ENCODE measurements at regions not wholly inside any gene's neighbourhood (a gene's known extent, or its start where the extent isn't known, plus 50 kb on each side); places are given as distances from the start of the nearest gene placed in this dataset.
"Not testable (repeated sequence)": the region's sequence is repeated elsewhere in the genome, so short reads cannot be mapped to it uniquely, and the experiment has no call there.

DNA sequence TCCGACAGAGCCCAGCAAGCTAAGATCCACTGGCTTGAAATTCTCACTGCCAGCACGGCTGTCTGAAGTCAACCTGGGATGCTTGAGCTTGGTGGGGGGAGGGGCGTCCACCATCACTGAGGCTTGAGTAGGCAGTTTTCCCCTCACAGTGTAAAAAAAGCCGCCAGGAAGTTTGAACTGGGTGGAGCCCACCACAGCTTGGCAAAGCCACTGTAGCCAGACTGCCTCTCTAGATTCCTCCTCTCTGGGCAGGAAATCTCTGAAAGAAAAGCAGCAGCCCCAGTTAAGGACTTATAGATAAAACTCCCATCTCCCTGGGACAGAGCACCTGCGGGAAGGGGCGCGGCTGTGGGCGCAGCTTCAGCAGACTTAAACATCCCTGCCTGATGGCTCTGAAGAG is 68.7 kb upstream of the LIPC start:
- not testable (repeated sequence) for DNase-seq

DNA sequence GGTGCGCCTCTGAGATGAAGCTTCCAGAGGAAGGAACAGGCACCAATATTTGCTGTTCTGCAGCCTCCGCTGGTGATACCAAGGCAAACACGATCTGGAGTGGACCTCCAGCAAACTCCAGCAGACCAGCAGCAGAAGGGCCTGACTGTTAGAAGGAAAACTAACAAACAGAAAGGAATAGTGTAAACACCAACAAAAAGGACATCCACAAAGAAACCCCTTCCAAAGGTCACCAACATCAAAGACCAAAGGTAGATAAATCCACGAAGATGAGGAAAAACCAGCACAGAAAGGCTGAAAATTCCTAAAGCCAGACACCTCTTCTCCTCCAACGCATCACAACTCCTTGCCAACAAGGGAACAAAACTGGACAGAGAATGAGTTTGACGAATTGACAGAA is 68.1 kb upstream of the LIPC start:
- DNase-seq: not testable (repeated sequence)

DNA sequence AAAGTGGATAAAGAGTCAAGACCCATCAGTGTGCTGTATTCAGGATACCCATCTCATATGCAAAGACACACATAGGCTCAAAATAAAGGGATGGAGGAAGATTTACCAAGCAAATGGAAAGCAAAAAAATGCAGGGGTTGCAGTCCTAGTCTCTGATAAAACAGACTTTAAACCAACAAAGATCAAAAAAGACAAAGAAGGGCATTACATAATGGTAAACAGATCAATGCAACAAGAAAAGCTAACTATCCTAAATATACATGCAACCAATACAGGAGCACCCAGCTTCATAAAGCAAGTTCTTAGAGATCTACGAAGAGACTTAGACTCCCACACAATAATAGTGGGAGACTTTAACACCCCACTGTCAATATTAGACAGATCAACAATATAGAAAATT is 66.7 kb upstream of the LIPC start:
- not testable (repeated sequence) for DNase-seq

DNA sequence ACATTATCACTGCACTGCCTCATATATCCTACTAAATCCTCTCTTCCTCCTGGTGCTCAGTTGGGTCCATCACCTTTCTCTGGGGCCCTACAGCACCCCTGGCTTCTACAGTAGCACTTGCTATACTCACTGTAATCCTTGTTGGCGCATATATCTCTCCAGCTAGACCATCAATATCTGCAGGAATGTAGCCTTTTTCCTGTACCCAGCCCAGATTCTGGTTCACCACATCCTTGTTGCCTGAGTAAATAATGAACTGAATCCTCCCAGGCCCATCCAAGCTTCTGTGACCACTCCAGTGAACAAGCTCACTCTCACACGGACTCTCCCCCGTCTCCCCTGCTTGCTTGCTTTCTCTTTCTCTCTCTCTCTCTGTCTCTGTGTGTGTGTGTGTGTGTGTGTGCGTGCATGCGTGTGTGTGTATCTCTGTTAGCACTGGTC is 62.5 kb upstream of the LIPC start:
- no peak for DNase-seq

DNA sequence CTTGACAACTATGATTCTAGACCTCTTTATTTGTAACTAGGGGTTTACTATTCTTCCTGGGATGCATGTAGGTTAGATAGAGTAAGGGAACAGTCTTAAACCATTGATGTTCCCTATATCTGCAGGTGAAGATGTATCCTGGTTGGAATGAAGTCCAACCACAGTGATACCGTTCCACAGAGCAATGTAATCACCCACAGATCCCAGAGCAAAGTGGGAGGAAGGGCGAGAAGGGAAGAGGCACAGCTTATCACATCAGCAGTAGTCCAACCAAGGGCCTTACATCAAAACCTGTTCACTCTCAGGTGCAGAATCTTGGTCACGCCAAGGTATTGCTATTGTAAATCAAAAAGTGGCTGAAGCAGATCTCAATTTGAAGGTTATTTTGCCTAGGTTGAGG is 61.8 kb upstream of the LIPC start:
- DNase-seq: no peak

DNA sequence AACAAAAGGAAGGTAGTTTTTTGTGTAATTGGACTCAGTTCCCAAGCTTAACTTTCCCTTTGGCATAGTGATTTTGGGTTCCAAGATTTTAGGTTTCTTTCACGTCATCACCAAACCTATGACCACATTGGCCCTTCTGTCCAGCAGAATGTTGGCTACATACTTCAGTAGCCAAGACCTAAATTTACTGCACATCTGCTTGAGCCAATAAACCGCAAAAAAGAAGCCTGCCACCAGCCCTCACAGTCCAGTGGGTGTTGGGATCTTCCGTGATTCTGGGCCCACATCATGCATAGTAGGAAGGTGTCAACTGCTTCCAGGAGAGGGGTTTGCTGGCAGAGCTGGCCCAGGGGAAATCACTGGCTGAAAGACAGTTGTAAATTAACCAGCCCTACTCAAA is 57.6 kb upstream of the LIPC start:
- DNase-seq: no peak

DNA sequence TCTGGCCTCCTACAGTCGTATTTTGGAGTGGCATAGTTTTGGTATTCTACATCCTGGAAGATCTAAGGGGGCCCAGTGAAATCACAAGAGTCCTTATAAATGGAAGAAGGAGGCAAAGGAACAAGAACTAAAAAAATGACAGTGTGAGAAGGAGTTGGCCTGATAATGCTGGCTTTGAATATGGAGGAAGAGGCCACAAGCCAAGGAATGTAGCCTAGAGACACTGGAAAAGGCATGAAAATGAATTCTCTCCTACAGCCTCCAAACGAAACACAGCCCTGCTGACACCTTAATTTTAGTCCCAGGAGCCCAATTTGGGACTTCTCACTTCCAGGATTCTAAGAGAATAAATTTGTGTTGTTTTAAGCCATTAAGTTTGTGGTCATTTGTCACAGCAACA is 54.6 kb upstream of the LIPC start:
- DNase-seq: no peak

DNA sequence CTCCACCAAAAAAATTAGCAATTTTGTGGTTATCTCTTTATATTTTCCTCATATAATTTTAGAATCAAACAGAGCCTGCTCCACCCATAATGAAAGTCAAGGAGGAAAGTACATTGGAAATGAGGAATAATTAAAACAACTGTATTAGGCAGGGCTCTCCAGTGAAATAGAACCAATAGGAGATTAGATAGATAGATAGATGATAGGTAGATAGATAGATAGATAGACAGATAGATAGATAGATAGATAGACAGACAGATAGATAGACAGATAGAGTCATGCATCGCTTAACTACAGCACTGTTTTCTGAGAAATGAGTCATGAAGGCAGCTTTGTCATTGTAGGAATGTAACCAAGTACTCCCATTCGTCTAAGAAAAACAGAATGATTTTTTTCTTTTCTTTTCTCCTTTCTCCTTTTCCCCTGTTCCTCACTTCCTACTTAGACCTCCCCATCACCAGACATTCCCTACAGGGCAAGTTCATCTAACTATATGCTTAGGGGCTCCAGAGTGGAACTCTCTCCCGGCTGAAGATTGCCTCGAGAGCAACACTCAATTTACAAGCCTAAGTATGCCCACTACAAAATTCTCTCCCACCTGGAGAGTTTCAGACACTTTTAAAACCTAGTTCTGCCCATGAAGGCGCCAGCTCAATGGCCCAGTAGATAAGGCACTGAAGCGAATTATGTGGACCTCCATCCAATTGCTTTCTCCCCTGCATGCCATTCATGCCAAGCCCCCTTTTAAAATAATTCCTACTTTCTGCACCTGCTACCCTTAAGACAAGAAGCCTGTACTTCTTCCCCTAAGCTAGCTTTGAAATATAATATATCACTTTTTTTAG is 53.3 kb upstream of the LIPC start:
- DNase-seq: no peak

DNA sequence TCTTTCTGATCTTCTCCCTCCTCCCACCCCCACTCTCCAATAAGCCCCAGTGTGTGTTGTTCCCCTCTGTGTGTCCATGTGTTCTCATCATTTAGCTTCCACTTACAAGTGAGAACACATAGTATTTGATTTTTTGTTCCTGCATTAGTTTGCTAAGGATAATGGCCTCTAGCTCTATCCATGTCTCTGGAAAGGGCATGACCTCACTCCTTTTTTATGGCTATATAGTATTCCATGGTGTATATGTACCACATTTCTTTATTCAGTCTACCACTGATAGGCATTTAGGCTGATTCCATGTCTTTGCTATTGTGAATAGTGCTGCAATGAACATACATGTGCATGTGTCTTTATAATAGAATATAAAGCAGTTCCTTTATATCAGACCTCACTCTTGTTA is 52.3 kb upstream of the LIPC start:
- not testable (repeated sequence) for DNase-seq

DNA sequence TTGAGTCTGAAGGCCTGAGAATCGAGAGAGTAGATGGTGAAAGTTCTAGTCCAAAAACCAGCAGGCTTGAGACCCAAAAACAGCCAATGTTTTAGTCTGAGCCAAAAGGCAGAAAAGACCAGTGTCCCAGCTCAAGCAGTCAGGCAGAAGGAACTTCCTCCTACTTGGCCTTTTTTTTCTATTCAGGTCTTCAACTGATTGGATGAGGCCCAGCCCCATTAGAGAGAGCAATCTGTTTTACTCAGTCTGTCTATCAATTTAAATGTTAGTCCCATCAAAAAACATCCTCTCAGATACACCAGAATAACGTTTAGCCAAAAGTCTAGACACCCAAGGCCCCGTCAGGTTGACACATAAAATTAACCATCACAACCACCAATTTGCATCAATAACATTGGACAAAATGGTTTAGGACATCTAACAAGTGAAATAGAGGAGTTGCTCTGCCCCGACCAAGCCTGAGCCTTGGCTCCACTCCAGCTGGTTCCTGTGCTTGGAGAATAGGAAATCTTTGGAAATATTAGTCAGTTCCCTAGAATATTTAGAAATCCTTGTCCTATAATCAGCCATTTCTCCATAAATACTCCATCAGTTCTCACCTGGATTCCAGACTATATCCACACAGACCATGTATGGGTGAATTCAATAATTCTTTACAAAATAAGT is 51.4 kb upstream of the LIPC start:
- no peak for DNase-seq

DNA sequence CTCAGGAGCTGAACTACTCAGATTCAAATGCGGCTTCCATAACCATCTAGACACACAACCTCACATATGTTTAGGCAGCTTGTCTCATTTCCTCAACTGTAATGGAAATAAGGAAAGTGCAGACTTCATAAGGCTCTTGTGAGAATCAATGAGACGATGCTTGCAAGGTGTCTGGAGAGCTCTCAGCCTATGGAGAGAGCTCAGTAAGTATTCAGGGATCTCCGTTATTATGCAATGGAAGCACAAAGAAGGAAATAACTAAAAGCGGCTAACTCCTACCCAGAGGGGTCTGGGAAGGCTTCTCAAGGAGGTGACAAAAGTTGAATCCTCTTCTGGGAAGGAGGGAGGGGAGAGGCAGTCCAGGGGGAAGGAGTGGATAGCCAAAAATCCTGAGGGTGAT is 50.1 kb upstream of the LIPC start:
- no peak for DNase-seq

Measured in hippocampal formation (tissue), 2 donors.